Sciatic nerve (tissue), 2 donors: ENCODE measurements at regions not wholly inside any gene's neighbourhood (a gene's known extent, or its start where the extent isn't known, plus 50 kb on each side); places are given as distances from the start of the nearest gene placed in this dataset.
A peak's percentile ranks its signal among the peaks of the same experiment; 100 is the strongest.
"Not testable (repeated sequence)": the region's sequence is repeated elsewhere in the genome, so short reads cannot be mapped to it uniquely, and the experiment has no call there.

ENCODE experiments used
- ATAC-seq: fragments of 200-7000 bp; cut with Tn5 transposase; one replicate; pipeline ENCODE4 v1.9.1; 2020; ENCODE audit warnings: mild to moderate bottlenecking, moderate library complexity
- DNase-seq: peaks from one replicate; pipeline ENCODE4 v3.0.0-alpha.2; 2020; ENCODE audit warnings: low spot score
- intact Hi-C: fragments of 100-400 bp; cut with DNase I; formaldehyde crosslinking; loops from one replicate; pipeline ENCODE4 v1.14.2; 2022
- donor health status: DM: no; HTN: no; CAD: no.
- donor health status: DM: no; HTN: no; CAD: no.

GRCh38 chr7:17582696-17583095 is 284.2 kb downstream of the AHR start:
- ATAC-seq, intact Hi-C loops, DNase-seq: not testable (repeated sequence)

GRCh38 chr7:17583786-17584185 is 285.3 kb downstream of the AHR start:
- intact Hi-C loops: no loop called here
- ATAC-seq (no peak), DNase-seq (no peak)

GRCh38 chr7:17584822-17585221 is 286.4 kb downstream of the AHR start:
- ATAC-seq (no peak), DNase-seq (no peak)
- intact Hi-C loops: no loop called here

GRCh38 chr7:17586711-17587110 is 288.3 kb downstream of the AHR start:
- ATAC-seq: no peak
- intact Hi-C loops: no loop called here
- no peak for DNase-seq

GRCh38 chr7:17588730-17589129 is 290.3 kb downstream of the AHR start:
- ATAC-seq (no peak), DNase-seq (no peak)
- intact Hi-C loops: no loop called here

- no peak for ATAC-seq
- intact Hi-C loops: no loop called here
- no peak for DNase-seq
These were observed 291.2 kb downstream of the AHR start for GRCh38 chr7:17589671-17590070.

- no peak for DNase-seq
- ATAC-seq: no peak
- intact Hi-C loops: no loop called here
These were observed 291.8 kb downstream of the AHR start for GRCh38 chr7:17590221-17590620.

GRCh38 chr7:17593819-17594419 is 295.5 kb downstream of the AHR start:
- ATAC-seq: peak; percentile 69

GRCh38 chr7:17595546-17595945 is 297.1 kb downstream of the AHR start:
- intact Hi-C loops: no loop called here
- ATAC-seq: no peak
- DNase-seq: no peak

More at GRCh38 chr7:17593819-17594419, 295.5 kb downstream of the AHR start:
- intact Hi-C loops: no loop called here
- no peak for DNase-seq

GRCh38 chr7:17598305-17598704 is 299.9 kb downstream of the AHR start:
- ATAC-seq (no peak), DNase-seq (no peak)
- intact Hi-C loops: no loop called here

- intact Hi-C loops: no loop called here
- ATAC-seq: no peak
- no peak for DNase-seq
These were observed 300.4 kb downstream of the AHR start for GRCh38 chr7:17598846-17599245.

- DNase-seq (no peak), ATAC-seq (no peak)
- intact Hi-C loops: no loop called here
These were observed 301.4 kb downstream of the AHR start for GRCh38 chr7:17599733-17600339.

- ATAC-seq (peak; percentile 58), DNase-seq (no peak)
- intact Hi-C loops: no loop called here
These were observed 301.9 kb downstream of the AHR start for GRCh38 chr7:17600340-17600752.

- intact Hi-C loops: no loop called here
- no peak for ATAC-seq
- DNase-seq: no peak
These were observed 303.5 kb downstream of the AHR start for GRCh38 chr7:17601921-17602320.

GRCh38 chr7:17608114-17608833 is 309.8 kb downstream of the AHR start:
- intact Hi-C loops: no loop called here
- no peak for ATAC-seq
- no peak for DNase-seq

GRCh38 chr7:17611611-17612010 is 313.2 kb downstream of the AHR start:
- no peak for ATAC-seq
- no peak for DNase-seq
- intact Hi-C loops: no loop called here

GRCh38 chr7:17613338-17614041 is 315.0 kb downstream of the AHR start:
- intact Hi-C loops: no loop called here
- ATAC-seq: no peak
- no peak for DNase-seq

- DNase-seq (no peak), ATAC-seq (no peak)
- intact Hi-C loops: no loop called here
These were observed 318.9 kb downstream of the AHR start for GRCh38 chr7:17617380-17617779.

GRCh38 chr7:17617857-17618651 is 319.6 kb downstream of the AHR start:
- DNase-seq (no peak), ATAC-seq (no peak)
- intact Hi-C loops: no loop called here
